Stimulated activated naive B cell treated with anti-CD40 and anti-IgM and Interleukin-4, amounts not matched to agents 10 μg/mL and 1 μg/mL and 100 μg/mL, for 72 hours (primary cell): ENCODE measurements at regions not wholly inside any gene's neighbourhood (a gene's known extent, or its start where the extent isn't known, plus 50 kb on each side); places are given as distances from the start of the nearest gene placed in this dataset.

Experiments used
- ATAC-seq, 2 donors: fragments of 150-1000 bp; cut with Tn5 transposase; replicated peaks; 2 replicates each; pipeline ENCODE4 v1.10.0; 2021; ENCODE audit warnings: moderate library complexity in 1 of 2
- DNase-seq: peaks from one replicate; pipeline ENCODE4 v3.0.0; 2021
- H3K27ac Mint-ChIP-seq: one replicate; pipeline ENCODE4 v1.8.0; 2022; ENCODE audit warnings: mild to moderate bottlenecking, mixed read lengths
- H3K27me3 Mint-ChIP-seq, 2 donors: one replicate each; pipeline ENCODE4 v1.8.0; 2022; ENCODE audit warnings: mixed read lengths in 2 of 2
- H3K36me3 Mint-ChIP-seq, 2 donors: one replicate each; pipeline ENCODE4 v1.8.0; 2022; ENCODE audit warnings: mixed read lengths in 2 of 2, mild to moderate bottlenecking in 1 of 2
- H3K4me1 Mint-ChIP-seq, 2 donors: one replicate each; pipeline ENCODE4 v1.8.0; 2022; ENCODE audit warnings: mixed read lengths in 2 of 2, mild to moderate bottlenecking in 1 of 2
- H3K4me3 Mint-ChIP-seq, 2 donors: one replicate each; pipeline ENCODE4 v1.8.0; 2022; ENCODE audit warnings: mild to moderate bottlenecking in 2 of 2, mixed read lengths in 2 of 2, moderate library complexity in 1 of 2
- H3K9me3 Mint-ChIP-seq, 2 donors: one replicate each; pipeline ENCODE4 v1.8.0; 2022; ENCODE audit warnings: mixed read lengths in 2 of 2, mild to moderate bottlenecking in 1 of 2

DNA sequence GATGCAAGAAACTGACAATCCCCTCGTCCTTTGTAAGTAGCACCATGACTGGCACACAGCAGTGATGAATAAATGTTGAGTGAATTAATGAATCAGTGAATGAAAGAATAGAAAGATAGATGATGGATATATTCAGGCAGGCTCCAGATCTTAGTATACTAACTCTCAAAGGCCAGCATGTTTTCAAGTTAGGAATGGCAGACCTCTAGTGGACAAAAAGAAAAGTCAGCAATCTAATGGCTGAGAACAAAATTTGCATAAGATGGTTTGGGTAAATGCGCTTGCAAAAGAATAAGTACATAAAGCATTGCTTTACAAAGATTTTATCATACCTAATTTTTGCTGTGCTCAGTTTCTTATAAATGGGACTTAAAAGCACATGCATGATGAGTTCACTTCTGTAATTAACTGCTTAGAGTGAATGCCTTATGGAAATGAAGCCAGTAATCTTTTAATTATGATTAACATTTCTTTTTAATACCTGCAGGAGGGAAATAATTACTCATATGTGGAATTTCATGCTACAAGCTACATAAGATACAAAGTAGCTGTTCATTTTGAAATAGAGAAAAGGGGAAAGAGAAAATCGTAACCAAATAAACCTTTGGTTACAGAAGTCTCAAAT lies 126.9 kb upstream of the GPRIN3 start:
- peaks cover 0 to 10% of the 10 kb centered on the region in 2 donors for H3K27me3 Mint-ChIP-seq
- H3K27ac Mint-ChIP-seq = no peak overlapping the region
- peaks cover 12 to 15% of the 10 kb centered on the region in 2 donors for H3K4me1 Mint-ChIP-seq
- DNase-seq = no peak
- H3K9me3 Mint-ChIP-seq = no peaks in the 10 kb centered on the region
- H3K4me3 Mint-ChIP-seq = no peak overlapping the region
- peak; percentile 55 to 67 for ATAC-seq
- H3K36me3 Mint-ChIP-seq = no peaks in the 10 kb centered on the region

DNA sequence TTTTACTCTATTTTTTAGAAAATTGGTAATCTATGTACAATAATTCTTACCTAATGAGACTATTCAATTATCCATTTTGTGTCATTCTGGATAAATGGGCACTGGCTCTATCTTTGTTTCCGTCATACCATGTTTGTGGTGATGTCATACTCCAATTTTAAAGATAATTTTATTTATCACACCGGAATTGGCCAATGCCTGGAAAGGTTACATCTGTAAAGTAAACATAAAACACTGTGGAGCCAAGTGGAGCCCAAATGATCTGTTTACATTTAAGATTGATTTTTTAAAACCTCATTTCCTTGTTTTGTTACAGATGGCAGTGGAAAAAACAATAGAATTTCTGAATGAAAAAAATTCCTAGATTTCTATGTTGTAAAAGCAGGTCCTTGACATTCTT lies 120.2 kb upstream of the GPRIN3 start:
- peaks cover 0 to 8% of the 10 kb centered on the region in 2 donors for H3K27me3 Mint-ChIP-seq
- DNase-seq = no peak
- peaks cover 5 to 6% of the 10 kb centered on the region in 2 donors for H3K4me1 Mint-ChIP-seq
- H3K4me3 Mint-ChIP-seq = no peak overlapping the region
- ATAC-seq = no peak
- H3K9me3 Mint-ChIP-seq = no peaks in the 10 kb centered on the region
- no peaks in the 10 kb centered on the region for H3K36me3 Mint-ChIP-seq
- H3K27ac Mint-ChIP-seq = no peak overlapping the region

DNA sequence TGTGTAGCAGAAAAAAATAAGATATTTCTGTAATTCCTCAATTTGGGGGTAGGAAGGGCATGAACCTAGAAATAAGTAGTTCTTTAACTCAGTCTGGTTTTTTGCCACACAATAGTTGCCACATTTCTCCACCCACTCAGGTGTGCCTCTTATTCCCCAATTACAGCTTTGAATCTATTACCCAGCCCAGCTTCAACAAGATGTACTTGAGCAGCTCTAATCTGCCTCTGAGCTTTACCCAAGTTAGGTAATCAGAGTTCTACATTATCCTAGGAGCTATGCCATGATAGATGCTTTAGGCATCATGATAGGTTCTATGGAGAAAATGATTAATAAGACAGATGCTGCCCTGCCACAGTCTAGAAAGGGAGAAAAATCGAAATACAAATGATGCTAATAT lies 117.4 kb upstream of the GPRIN3 start:
- ATAC-seq = no peak
- H3K27me3 Mint-ChIP-seq = peaks cover 0 to 8% of the 10 kb centered on the region in 2 donors
- H3K36me3 Mint-ChIP-seq = no peaks in the 10 kb centered on the region
- H3K9me3 Mint-ChIP-seq = no peaks in the 10 kb centered on the region
- H3K4me1 Mint-ChIP-seq = peaks cover 4% of the 10 kb centered on the region in 2 donors
- no peak overlapping the region for H3K27ac Mint-ChIP-seq
- H3K4me3 Mint-ChIP-seq = no peak overlapping the region
- no peak for DNase-seq

DNA sequence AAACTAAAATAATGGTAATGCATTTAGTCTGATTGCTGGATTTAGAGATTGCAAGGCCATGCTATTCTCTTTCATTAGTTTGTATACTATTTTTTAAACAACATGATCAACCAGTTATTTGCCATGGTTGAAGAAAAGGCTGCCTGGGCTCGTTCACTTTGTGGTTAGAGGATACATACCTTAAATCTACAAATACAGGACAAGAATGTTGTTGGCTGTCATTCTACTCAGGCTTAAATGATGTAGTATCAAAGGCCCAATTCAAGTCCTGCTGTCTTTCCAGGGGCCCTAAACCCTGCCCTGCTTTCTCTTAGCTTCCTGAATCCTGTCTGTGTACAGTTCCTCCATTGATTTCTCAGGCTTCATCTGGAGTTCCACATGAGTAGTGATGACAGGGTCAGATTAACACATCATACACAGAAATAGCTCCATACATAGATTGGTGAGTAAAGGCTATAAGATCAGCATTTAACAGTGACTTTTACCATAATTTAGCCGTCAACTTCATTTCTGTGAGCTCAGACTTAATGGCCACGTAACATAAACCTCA lies 114.9 kb upstream of the GPRIN3 start:
- H3K4me3 Mint-ChIP-seq = no peak overlapping the region
- DNase-seq (no peak), ATAC-seq (no peak)
- H3K27ac Mint-ChIP-seq = no peak overlapping the region
- peaks cover 0 to 4% of the 10 kb centered on the region in 2 donors for H3K27me3 Mint-ChIP-seq
- H3K4me1 Mint-ChIP-seq = no peaks in the 10 kb centered on the region
- H3K36me3 Mint-ChIP-seq = no peaks in the 10 kb centered on the region
- no peaks in the 10 kb centered on the region for H3K9me3 Mint-ChIP-seq

DNA sequence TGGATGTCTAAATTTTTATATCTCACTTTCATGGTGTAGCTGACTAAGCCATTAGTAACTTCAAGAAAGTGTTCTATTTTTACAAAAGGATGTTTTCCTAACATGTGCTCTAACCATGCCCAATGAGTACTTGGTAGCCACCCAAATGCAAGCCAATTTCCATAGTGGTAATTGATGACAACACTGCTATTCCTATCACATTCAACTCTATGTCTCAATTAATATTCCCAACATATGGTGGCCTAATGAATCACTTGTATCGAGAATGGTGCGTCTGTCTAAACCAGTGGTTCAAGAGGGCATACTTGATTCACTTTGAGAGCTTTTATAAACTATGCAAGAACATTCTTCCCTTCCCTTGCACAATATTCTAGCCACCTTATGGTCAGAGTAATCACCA lies 112.9 kb upstream of the GPRIN3 start:
- no peak overlapping the region for H3K4me3 Mint-ChIP-seq
- ATAC-seq = no peak
- no peaks in the 10 kb centered on the region for H3K9me3 Mint-ChIP-seq
- H3K4me1 Mint-ChIP-seq = no peaks in the 10 kb centered on the region
- no peaks in the 10 kb centered on the region for H3K36me3 Mint-ChIP-seq
- H3K27ac Mint-ChIP-seq = no peak overlapping the region
- no peak for DNase-seq
- no peaks in the 10 kb centered on the region for H3K27me3 Mint-ChIP-seq

DNA sequence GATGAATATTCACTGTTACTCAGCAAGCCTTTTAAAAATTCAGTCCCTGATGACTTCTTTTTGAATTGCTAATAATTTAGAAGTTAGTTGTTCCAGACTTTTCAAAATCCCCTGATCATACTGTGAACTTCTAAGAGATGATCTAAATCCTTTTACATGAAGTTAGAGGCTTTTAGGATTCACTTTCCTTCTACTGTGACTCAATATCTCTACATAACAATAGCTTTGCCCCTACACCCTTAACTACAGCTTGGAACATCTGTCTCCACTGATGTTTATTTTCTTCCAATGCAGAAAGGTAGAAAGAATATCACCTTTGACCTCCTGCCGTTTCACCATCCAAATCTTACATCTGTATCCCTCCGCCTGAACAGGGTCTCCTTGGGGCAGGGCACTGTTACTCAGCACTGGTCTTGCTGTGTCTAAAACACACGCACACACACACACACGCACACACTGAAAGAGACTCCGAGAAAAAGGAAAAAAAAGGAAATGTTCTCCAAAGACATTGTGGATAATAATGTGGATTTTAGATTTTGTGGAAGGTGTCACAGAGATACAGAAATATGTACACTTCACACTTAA lies 111.6 kb upstream of the GPRIN3 start:
- Mint-ChIP-seq H3K9me3 (no peaks in the 10 kb centered on the region), H3K4me1 (no peaks in the 10 kb centered on the region), H3K4me3 (no peak overlapping the region), H3K27ac (no peak overlapping the region), H3K27me3 (no peaks in the 10 kb centered on the region), H3K36me3 (no peaks in the 10 kb centered on the region)
- ATAC-seq = no peak
- DNase-seq = no peak

DNA sequence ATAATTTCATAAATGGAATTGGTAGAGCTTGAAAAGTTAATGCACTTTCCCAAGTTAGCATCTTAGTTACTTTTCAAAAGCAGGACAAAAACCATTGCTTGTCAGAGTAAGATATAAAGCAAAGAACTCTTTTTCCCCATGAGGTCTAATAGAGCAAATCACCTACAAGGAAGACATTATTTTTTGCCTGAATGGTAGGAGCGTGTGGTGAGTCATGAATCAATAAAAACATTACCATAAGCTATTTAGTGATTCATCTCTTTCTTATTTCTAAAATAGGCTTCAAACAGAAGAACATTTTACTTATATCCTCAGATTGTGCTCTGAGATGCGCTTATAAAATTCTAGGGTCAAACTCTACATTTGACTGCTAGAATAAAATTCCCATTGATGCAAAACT lies 109.4 kb upstream of the GPRIN3 start:
- Mint-ChIP-seq H3K4me1 (no peaks in the 10 kb centered on the region), H3K4me3 (no peak overlapping the region), H3K27me3 (no peaks in the 10 kb centered on the region), H3K36me3 (no peaks in the 10 kb centered on the region), H3K27ac (no peak overlapping the region), H3K9me3 (no peaks in the 10 kb centered on the region)
- DNase-seq (no peak), ATAC-seq (no peak)

DNA sequence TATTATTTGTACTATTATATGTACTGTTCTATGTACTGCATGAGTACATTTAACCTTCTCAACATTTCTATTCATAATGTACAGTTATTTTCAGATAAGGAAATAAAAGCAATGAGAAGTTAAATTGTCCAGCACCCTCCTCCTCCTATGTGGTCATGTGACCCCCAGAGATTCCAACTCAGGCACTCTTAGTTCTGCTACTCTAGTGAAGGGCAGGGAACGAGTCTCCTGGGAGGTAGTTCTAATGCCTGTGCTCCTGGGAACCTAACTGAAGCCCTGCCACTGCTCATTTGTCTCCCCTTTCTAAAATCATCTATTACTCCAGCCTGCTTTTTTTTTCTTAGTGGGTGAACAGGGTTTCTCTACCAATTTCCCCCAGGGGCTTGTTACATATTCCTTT lies 105.9 kb upstream of the GPRIN3 start:
- Mint-ChIP-seq H3K4me1 (peaks cover 6 to 10% of the 10 kb centered on the region in 2 donors), H3K27me3 (no peaks in the 10 kb centered on the region), H3K4me3 (no peak overlapping the region), H3K27ac (no peak overlapping the region), H3K36me3 (no peaks in the 10 kb centered on the region), H3K9me3 (no peaks in the 10 kb centered on the region)
- DNase-seq (no peak), ATAC-seq (no peak)

DNA sequence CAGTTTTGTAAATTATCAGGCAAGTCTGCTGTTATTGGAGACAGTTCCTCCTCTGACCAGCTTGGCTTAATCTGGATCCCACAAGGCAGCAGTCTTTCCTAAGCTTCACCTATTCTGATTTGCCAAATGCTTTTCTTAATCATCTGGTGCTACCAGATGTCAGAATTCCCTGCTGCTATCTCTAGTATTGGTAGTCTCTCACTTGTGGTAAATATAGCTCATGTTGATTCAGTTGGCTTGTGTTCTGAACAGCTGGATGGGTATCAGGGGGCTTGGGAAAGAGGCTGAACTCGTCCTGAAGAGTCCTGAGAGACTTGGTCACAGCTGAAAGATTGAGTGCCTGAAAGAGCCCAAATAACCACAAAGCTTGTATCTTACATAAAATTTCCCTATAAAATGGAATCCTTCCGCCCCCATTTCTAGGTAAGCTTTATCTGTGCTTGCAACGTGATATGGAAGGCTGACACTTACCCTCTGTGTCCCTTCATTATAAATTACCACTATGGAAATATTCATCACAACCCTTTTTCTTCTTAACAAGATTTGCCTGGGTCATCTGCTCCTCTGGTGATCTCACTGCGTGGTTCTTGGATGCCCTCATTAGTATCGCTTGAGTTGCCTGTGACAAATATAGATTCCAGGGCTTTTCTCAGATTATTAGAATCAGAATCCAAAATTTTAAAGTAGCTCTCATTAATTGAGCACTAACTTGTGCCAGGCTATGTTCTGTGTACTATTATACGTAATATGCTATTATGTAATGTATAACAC lies 104.1 kb upstream of the GPRIN3 start:
- peaks cover 0 to 2% of the 10 kb centered on the region in 2 donors for H3K9me3 Mint-ChIP-seq
- ATAC-seq (no peak), DNase-seq (no peak)
- H3K36me3 Mint-ChIP-seq = no peaks in the 10 kb centered on the region
- no peak overlapping the region for H3K27ac Mint-ChIP-seq
- H3K4me1 Mint-ChIP-seq = peaks cover 6 to 10% of the 10 kb centered on the region in 2 donors
- no peak overlapping the region for H3K4me3 Mint-ChIP-seq
- H3K27me3 Mint-ChIP-seq = no peaks in the 10 kb centered on the region

DNA sequence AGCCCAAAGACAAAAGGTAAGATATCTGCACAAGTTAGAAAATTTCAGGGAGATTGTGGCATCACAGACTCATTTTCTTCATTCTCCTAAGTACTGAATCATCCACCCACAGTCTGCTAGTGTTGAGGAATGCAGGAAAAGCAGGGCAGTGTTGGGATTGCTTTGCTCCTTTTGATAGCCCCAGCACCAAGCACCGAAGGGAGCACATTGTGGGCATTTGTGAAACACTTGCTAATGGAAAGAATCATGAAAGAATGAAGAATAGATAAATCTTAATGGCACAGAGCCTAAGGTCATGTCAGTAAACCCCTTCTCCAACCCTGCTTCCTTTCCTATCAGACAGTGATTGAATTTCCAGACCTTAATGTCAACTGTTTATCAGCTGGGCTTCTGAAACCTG lies 103.1 kb upstream of the GPRIN3 start:
- Mint-ChIP-seq H3K9me3 (peaks cover 0 to 2% of the 10 kb centered on the region in 2 donors), H3K27ac (no peak overlapping the region), H3K4me3 (no peak overlapping the region), H3K27me3 (no peaks in the 10 kb centered on the region), H3K4me1 (peaks cover 6 to 10% of the 10 kb centered on the region in 2 donors), H3K36me3 (no peaks in the 10 kb centered on the region)
- ATAC-seq (no peak), DNase-seq (no peak)

DNA sequence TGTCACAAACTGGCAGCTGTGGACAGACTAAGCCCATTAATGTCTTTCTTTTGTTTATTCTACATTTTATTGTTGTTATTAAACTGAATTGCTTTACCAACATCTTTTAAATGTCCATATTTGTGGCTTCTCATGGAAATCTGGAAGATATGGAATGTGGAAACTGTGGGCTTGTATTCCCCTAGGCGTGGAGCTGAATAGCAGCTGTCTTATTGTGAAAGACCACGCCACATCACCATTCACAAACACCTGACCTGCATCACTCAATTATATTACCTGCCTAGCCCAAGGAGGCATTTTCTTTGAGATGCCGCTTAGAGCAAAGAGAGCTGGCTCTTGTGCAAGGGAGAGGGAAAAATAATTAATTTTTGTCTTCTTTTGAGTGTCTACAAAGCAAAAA lies 96.9 kb upstream of the GPRIN3 start:
- DNase-seq (no peak), ATAC-seq (no peak)
- H3K9me3 Mint-ChIP-seq = peaks cover 0 to 2% of the 10 kb centered on the region in 2 donors
- no peaks in the 10 kb centered on the region for H3K36me3 Mint-ChIP-seq
- no peaks in the 10 kb centered on the region for H3K27me3 Mint-ChIP-seq
- H3K4me1 Mint-ChIP-seq = peaks cover 2 to 5% of the 10 kb centered on the region in 2 donors
- no peak overlapping the region for H3K4me3 Mint-ChIP-seq
- H3K27ac Mint-ChIP-seq = no peak overlapping the region

DNA sequence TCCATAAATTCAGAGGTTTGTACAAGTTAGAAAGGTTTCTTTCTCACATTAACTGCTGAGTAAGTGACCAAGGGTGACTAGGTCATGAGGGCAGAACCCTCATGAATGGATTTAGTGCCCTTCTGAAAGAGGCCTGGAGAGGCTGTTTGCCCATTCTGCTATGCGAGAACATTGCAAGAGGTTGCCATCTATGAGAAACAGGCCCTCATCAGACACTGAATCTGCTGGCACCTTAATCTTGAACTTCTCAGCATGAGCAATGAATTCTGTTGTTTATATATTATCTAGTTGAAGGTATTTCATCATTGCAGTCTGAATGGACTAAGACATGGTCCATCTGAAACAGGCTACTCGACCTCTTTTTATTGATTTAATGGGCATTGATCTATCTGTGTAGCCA lies 96.2 kb upstream of the GPRIN3 start:
- Mint-ChIP-seq H3K4me1 (no peaks in the 10 kb centered on the region), H3K27ac (no peak overlapping the region), H3K4me3 (no peak overlapping the region), H3K9me3 (peaks cover 0 to 2% of the 10 kb centered on the region in 2 donors), H3K36me3 (no peaks in the 10 kb centered on the region), H3K27me3 (no peaks in the 10 kb centered on the region)
- ATAC-seq (no peak), DNase-seq (no peak)

DNA sequence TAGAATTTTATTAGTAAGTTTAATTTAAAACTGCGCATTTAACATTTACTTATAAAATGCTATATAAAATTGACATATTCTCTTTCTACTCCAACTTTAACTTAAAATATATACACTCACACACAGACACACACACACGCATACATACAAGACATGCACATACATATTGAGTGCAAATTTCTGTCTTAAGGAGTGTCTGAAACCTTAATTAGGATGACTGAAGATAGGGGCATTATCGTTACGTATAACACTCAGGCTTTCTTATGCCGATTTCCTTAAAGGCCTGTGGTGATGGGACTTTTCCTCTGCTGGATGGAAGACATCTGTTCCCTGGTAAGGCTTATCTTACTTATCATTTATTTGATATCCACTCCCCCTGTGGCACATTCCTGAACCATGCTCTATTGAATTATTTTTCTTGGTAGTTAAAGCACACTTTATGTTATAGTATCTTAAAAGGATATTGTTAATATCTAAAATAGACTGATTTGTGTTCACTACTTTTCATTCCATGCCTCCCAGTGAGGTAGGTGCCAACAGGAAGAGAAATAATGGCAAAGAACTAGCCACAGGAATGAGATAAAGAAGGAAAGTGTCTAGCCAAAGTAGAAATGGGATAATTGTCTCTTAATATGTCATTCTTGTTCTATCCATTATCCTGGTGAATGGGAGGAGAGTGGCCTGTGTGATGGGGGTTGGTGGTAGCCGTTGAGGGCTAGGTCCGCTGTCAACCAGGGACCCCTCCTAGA lies 92.9 kb upstream of the GPRIN3 start:
- ATAC-seq (no peak), DNase-seq (no peak)
- H3K27ac Mint-ChIP-seq = no peak overlapping the region
- no peak overlapping the region for H3K4me3 Mint-ChIP-seq
- H3K4me1 Mint-ChIP-seq = no peaks in the 10 kb centered on the region
- H3K27me3 Mint-ChIP-seq = no peaks in the 10 kb centered on the region
- H3K9me3 Mint-ChIP-seq = no peaks in the 10 kb centered on the region
- H3K36me3 Mint-ChIP-seq = no peaks in the 10 kb centered on the region

DNA sequence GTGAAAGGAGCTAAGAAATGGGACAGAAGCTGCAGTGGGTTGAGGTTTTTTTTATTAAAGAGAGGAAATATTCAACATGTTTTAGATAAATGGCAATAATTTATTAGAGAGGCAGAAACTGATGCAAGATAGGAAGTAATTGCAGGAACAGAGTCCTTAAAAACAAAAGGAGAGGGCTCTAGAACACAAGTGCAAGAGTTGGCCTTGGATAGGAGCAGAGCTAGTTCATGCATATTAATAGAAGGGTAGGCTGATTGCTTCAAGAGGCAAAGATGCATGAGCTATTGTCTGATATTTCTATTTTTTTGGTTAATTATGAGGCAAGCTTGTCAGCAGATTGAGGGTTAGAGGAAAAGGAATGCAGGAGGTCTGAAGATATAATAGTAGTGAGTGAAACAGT lies 91.0 kb upstream of the GPRIN3 start:
- Mint-ChIP-seq H3K4me1 (no peaks in the 10 kb centered on the region), H3K4me3 (no peak overlapping the region), H3K9me3 (peaks cover 0 to 1% of the 10 kb centered on the region in 2 donors), H3K27me3 (no peaks in the 10 kb centered on the region), H3K36me3 (no peaks in the 10 kb centered on the region), H3K27ac (no peak overlapping the region)
- DNase-seq = no peak
- no peak for ATAC-seq
